ENCODE measurements at regions not wholly inside any gene's neighbourhood (a gene's known extent, or its start where the extent isn't known, plus 50 kb on each side); places are given as distances from the start of the nearest gene placed in this dataset.
"Not testable (repeated sequence)": the region's sequence is repeated elsewhere in the genome, so short reads cannot be mapped to it uniquely, and the experiment has no call there.

- not testable (repeated sequence) for DNase-seq (ENCODE audit: low read depth, low spot score)
Observed at GRCh38 chr9:110020216-110020615, 187.7 kb downstream of the C9orf152 start.

- DNase-seq (ENCODE audit: low read depth, low spot score), result no peak
Observed at GRCh38 chr9:110021891-110022290, 186.1 kb downstream of the C9orf152 start.

- not testable (repeated sequence) for DNase-seq (ENCODE audit: low read depth, low spot score)
Observed at GRCh38 chr9:110023221-110023620, 184.7 kb downstream of the C9orf152 start.

GRCh38 chr9:110025551-110026170, 182.3 kb downstream of the C9orf152 start:
- DNase-seq (ENCODE audit: low read depth, low spot score), result no peak

GRCh38 chr9:110027671-110028081, 180.3 kb downstream of the C9orf152 start:
- DNase-seq (ENCODE audit: low read depth, low spot score), result peak; percentile 90

GRCh38 chr9:110028271-110028670, 179.7 kb downstream of the C9orf152 start:
- no peak for DNase-seq (ENCODE audit: low read depth, low spot score)

- no peak for DNase-seq (ENCODE audit: low read depth, low spot score)
Observed at GRCh38 chr9:110028676-110029075, 179.3 kb downstream of the C9orf152 start.

- peak; percentile 96 for DNase-seq (ENCODE audit: low read depth, low spot score)
Observed at GRCh38 chr9:110029429-110029955, 178.5 kb downstream of the C9orf152 start.

GRCh38 chr9:110029956-110030480, 177.9 kb downstream of the C9orf152 start:
- DNase-seq (ENCODE audit: low read depth, low spot score), result no peak

GRCh38 chr9:110030632-110031031, 177.3 kb downstream of the C9orf152 start:
- DNase-seq (ENCODE audit: low read depth, low spot score), result no peak

GRCh38 chr9:110031511-110032173, 176.3 kb downstream of the C9orf152 start:
- DNase-seq (ENCODE audit: low read depth, low spot score), result peak; percentile 69

GRCh38 chr9:110032532-110032931, 175.4 kb downstream of the C9orf152 start:
- DNase-seq (ENCODE audit: low read depth, low spot score), result not testable (repeated sequence)

GRCh38 chr9:110033869-110034268, 174.1 kb downstream of the C9orf152 start:
- DNase-seq (ENCODE audit: low read depth, low spot score), result no peak

- DNase-seq (ENCODE audit: low read depth, low spot score), result no peak
Observed at GRCh38 chr9:110036286-110036685, 171.7 kb downstream of the C9orf152 start.

GRCh38 chr9:110040788-110041187, 167.2 kb downstream of the C9orf152 start:
- no peak for DNase-seq (ENCODE audit: low read depth, low spot score)

GRCh38 chr9:110041452-110041851, 166.5 kb downstream of the C9orf152 start:
- DNase-seq (ENCODE audit: low read depth, low spot score), result no peak

- no peak for DNase-seq (ENCODE audit: low read depth, low spot score)
Observed at GRCh38 chr9:110047232-110047954, 160.6 kb downstream of the C9orf152 start.

- DNase-seq (ENCODE audit: low read depth, low spot score), result no peak
Observed at GRCh38 chr9:110047955-110048402, 160.0 kb downstream of the C9orf152 start.

- DNase-seq (ENCODE audit: low read depth, low spot score), result no peak
Observed at GRCh38 chr9:110048403-110048975, 159.5 kb downstream of the C9orf152 start.

- DNase-seq (ENCODE audit: low read depth, low spot score), result no peak
Observed at GRCh38 chr9:110048976-110049698, 158.8 kb downstream of the C9orf152 start.

Measured in pulmonary artery endothelial cell (primary cell).